Left lung (tissue), 4 donors: ENCODE measurements at regions not wholly inside any gene's neighbourhood (a gene's known extent, or its start where the extent isn't known, plus 50 kb on each side); places are given as distances from the start of the nearest gene placed in this dataset.

Experiments
- ATAC-seq: fragments of 200-7000 bp; cut with Tn5 transposase; one replicate; pipeline ENCODE4 v1.9.1; 2020; ENCODE audit warnings: moderate library complexity
- DNase-seq, 4 donors: peaks; one replicate each; pipeline ENCODE4 v3.0.0-alpha.2; 2013 to 2020
- H3K27ac ChIP-seq, 2 donors: fragments of 200-600 bp; sonication (generic) in 1 of 2; one replicate each; pipeline versions ENCODE4 v1.5.0 to v1.8.0; 2020 to 2021
- H3K27me3 ChIP-seq, 2 donors: fragments of 200-600 bp; sonication (generic) in 1 of 2; one replicate each; pipeline versions ENCODE4 v1.5.0 to v1.8.0; 2020 to 2021
- H3K36me3 ChIP-seq, 2 donors: fragments of 200-600 bp; sonication (generic) in 1 of 2; one replicate each; pipeline versions ENCODE4 v1.5.0 to v1.8.0; 2020 to 2021
- H3K4me1 ChIP-seq, 2 donors: fragments of 200-600 bp; one replicate each; pipeline ENCODE4 v1.8.0; 2021
- H3K4me3 ChIP-seq, 2 donors: fragments of 200-600 bp; sonication (generic) in 1 of 2; one replicate each; pipeline versions ENCODE4 v1.5.0 to v1.8.0; 2020 to 2021; ENCODE audit warnings: mild to moderate bottlenecking in 1 of 2
- H3K9me3 ChIP-seq, 2 donors: fragments of 200-600 bp; sonication (generic) in 1 of 2; one replicate each; pipeline versions ENCODE4 v1.5.0 to v1.8.0; 2020 to 2021
- intact Hi-C, 2 donors: fragments of 100-400 bp; cut with DNase I; formaldehyde crosslinking; loops; one replicate each; pipeline versions ENCODE4 v1.11.2 to v1.14.2; 2022
- TF ChIP-seq, protein P1 (sequence below), 2 donors: fragments of 200-600 bp; sonication (generic) in 1 of 2; IDR thresholded peaks; one replicate each; pipeline versions ENCODE4 v1.5.0 to v1.8.0; 2021; ENCODE audit warnings: antibody characterized with exemption in 2 of 2
- donor health status: DM: no; HTN: yes; CAD: no.
- donor health status: DM: no; HTN: no; CAD: no.

DNA sequence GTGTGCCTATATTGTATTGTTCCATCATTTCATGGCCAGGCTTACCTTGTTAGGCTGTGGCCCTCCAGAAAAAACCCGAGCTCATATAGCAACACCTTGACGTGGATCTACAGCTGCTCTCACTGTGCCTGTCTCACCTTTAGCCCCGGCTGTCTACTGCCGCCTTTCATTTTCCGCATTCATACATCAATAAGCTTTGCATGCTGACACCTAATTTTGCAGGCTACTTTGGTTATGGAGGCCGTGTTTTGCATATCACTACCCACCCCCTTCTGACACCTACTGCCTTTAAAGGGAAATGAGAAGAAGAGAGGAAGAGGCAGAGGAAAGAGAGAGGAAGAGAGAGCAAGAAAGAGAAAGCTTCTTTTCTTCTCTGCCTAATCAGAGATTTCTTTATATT, 702.9 kb downstream of the BCL11A start:
- TF ChIP-seq, protein P1, sequence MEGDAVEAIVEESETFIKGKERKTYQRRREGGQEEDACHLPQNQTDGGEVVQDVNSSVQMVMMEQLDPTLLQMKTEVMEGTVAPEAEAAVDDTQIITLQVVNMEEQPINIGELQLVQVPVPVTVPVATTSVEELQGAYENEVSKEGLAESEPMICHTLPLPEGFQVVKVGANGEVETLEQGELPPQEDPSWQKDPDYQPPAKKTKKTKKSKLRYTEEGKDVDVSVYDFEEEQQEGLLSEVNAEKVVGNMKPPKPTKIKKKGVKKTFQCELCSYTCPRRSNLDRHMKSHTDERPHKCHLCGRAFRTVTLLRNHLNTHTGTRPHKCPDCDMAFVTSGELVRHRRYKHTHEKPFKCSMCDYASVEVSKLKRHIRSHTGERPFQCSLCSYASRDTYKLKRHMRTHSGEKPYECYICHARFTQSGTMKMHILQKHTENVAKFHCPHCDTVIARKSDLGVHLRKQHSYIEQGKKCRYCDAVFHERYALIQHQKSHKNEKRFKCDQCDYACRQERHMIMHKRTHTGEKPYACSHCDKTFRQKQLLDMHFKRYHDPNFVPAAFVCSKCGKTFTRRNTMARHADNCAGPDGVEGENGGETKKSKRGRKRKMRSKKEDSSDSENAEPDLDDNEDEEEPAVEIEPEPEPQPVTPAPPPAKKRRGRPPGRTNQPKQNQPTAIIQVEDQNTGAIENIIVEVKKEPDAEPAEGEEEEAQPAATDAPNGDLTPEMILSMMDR (IDR thresholded peaks at IDR 0.05): no peak
- no peaks in the 10 kb centered on the region for H3K4me1 ChIP-seq
- H3K4me3 ChIP-seq: no peak overlapping the region
- no peaks in the 10 kb centered on the region for H3K9me3 ChIP-seq
- H3K27ac ChIP-seq: no peak overlapping the region
- intact Hi-C loops: no loop called here
- H3K36me3 ChIP-seq: no peaks in the 10 kb centered on the region
- DNase-seq: no peak
- ATAC-seq: no peak
- H3K27me3 ChIP-seq: no peaks in the 10 kb centered on the region

DNA sequence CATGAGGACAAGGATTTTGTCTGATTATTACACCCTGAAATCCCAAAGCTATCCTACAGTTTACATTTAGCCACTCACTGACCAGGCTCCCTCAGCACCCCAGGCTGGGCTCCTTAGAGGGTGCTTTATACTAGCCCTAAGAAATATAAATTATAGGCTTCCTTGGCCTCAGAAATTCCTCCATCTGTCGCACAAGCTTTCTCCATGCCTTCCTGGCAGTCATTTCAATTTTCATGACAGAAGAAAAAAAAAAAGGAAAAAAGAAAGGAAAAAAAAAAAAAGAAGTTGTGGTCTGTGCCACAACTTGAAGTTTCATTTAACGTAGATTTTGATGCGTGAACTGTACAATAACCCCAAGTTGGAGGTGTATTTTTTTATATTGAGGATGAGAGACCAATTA, 719.5 kb downstream of the BCL11A start:
- H3K4me1 ChIP-seq: no peaks in the 10 kb centered on the region
- no peak for ATAC-seq
- TF ChIP-seq, protein P1 (IDR thresholded peaks at IDR 0.05): no peak
- intact Hi-C loops: no loop called here
- no peaks in the 10 kb centered on the region for H3K9me3 ChIP-seq
- H3K36me3 ChIP-seq: no peaks in the 10 kb centered on the region
- no peak for DNase-seq
- H3K4me3 ChIP-seq: no peak overlapping the region
- no peak overlapping the region for H3K27ac ChIP-seq
- no peaks in the 10 kb centered on the region for H3K27me3 ChIP-seq

DNA sequence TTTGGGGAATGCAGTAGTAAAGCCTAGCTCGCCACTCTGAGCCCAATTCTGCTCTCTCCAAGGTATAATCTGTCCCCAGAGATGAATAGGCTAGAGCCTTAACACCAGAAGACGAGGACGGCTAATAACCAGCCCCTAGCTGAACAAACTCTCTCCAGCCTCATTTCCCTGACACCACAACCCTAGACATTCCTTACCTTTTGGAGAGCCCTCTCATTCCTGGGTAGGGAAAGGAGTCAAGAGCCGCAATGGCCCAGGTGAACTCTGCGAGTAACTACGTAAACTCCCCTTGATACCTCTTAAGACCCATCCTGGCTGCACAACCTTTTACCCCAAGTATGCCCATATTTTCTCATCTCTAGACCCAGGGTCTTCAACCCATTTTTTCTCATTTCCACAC, 722.9 kb downstream of the BCL11A start:
- Histone ChIP-seq H3K27me3 (no peaks in the 10 kb centered on the region), H3K9me3 (no peaks in the 10 kb centered on the region), H3K27ac (no peak overlapping the region), H3K4me1 (no peaks in the 10 kb centered on the region), H3K4me3 (no peak overlapping the region), H3K36me3 (no peaks in the 10 kb centered on the region)
- ATAC-seq (peak; percentile 92), DNase-seq (no peak)
- TF ChIP-seq, protein P1 (IDR thresholded peaks at IDR 0.05): no peak
- intact Hi-C loops: no loop called here

DNA sequence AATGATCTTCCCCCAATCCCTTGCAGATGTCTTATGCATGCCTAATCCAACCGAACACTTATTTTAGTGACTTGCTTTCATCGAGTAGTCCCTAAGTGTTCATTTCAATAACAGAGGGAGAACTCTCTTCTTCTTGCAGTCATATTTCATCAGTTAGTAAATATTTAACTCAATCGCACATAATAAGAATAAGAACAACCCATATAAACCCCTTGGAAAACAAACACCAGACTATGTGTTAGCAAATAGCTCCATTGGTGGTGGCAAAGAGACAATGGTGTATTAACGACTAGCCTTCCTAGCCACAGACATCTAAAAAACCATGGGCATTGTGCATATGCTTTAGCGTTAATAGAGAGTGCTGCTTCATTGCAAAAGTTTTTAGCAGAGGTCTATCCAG, 725.8 kb downstream of the BCL11A start:
- Histone ChIP-seq H3K9me3 (no peaks in the 10 kb centered on the region), H3K4me1 (no peaks in the 10 kb centered on the region), H3K27me3 (no peaks in the 10 kb centered on the region), H3K27ac (no peak overlapping the region), H3K4me3 (no peak overlapping the region), H3K36me3 (no peaks in the 10 kb centered on the region)
- ATAC-seq: no peak
- intact Hi-C loops: no loop called here
- no peak for DNase-seq
- TF ChIP-seq, protein P1 (IDR thresholded peaks at IDR 0.05): no peak

DNA sequence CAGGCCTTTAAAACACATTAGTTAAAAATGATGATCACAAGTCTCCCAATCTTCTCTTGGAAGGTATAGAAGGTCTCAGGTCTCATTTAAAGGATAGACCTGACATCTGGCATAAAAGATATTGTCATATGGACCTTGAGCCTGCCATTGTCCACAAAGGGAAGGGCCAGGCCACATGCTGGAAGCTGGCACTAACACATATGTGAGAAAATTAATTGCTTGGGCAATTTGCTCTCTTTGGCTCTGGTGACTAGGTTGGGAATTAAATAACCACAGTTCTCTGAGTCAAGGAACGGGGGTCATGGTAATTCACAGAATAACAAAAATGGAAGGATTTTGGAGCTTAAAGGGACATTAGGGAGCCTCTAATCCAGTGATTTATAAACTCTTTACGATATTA, 727.3 kb downstream of the BCL11A start:
- intact Hi-C loops: no loop called here
- Histone ChIP-seq H3K27me3 (no peaks in the 10 kb centered on the region), H3K4me3 (no peak overlapping the region), H3K27ac (no peak overlapping the region), H3K9me3 (no peaks in the 10 kb centered on the region), H3K36me3 (no peaks in the 10 kb centered on the region), H3K4me1 (no peaks in the 10 kb centered on the region)
- ATAC-seq (no peak), DNase-seq (no peak)
- TF ChIP-seq, protein P1 (IDR thresholded peaks at IDR 0.05): no peak
